HG03469 (cell line): ENCODE measurements at regions not wholly inside any gene's neighbourhood (a gene's known extent, or its start where the extent isn't known, plus 50 kb on each side); places are given as distances from the start of the nearest gene placed in this dataset.

Source experiments
- ATAC-seq: cut with Tn5 transposase; IDR thresholded peaks from one replicate; pipeline ENCODE4 v1.9.1; 2021; ENCODE audit warnings: mild to moderate bottlenecking, moderate library complexity, moderate number of reproducible peaks; ENCODE audit not compliant: unreplicated experiment

DNA sequence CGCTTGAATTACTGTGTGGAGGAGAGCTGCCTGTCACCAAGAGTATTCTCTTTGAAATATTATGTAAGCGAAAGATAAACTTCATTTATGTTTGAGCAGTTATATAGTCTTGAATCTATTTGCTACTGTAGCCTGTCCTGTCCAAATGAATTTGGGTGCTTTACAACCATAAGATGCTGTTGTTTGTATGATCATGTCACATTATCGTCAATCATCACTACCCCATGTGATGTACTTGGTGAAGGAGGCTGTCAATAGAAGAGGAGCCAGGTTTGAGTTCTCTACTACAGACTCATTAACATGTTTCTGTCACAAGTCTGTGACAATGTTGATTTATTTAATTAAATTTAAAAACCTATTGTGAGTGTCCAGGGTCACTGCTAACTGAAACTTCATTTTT, 403.3 kb upstream of the MEF2C start:
- no peak for ATAC-seq

DNA sequence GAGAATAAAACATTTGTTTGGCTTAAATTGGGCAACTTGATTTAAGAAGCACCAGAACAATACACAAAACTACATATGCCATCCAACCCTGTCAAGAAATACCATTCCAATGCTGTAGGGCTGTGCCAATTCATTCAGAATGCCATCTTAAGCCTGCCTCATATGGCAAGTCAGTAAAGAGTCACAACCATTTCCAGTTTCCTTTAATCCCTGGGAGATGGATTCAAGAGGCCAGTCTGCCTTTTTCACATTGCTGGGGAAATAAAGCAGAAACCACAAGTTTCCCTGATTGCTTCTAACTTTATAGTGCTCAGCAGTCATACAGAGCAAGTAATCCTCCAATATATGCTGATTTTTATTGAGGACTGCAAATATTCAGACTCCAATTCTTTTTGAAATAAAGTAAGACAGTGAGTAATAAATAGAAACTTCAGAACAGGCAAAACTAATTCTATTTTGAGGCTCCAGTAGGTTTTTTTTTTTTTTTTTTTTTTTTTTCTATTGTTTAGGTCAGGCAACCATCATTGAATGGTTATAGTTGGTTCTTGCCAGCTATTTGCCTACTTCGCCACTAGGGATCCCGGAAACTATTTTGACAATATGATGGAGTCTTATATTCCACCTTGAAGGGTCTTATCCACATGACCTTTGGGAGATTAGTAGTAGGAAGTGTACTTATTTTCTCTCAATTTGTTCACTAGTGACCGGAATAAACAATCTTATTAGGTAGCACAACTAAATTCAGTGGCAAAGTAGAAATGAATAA, 400.9 kb upstream of the MEF2C start:
- no peak for ATAC-seq

DNA sequence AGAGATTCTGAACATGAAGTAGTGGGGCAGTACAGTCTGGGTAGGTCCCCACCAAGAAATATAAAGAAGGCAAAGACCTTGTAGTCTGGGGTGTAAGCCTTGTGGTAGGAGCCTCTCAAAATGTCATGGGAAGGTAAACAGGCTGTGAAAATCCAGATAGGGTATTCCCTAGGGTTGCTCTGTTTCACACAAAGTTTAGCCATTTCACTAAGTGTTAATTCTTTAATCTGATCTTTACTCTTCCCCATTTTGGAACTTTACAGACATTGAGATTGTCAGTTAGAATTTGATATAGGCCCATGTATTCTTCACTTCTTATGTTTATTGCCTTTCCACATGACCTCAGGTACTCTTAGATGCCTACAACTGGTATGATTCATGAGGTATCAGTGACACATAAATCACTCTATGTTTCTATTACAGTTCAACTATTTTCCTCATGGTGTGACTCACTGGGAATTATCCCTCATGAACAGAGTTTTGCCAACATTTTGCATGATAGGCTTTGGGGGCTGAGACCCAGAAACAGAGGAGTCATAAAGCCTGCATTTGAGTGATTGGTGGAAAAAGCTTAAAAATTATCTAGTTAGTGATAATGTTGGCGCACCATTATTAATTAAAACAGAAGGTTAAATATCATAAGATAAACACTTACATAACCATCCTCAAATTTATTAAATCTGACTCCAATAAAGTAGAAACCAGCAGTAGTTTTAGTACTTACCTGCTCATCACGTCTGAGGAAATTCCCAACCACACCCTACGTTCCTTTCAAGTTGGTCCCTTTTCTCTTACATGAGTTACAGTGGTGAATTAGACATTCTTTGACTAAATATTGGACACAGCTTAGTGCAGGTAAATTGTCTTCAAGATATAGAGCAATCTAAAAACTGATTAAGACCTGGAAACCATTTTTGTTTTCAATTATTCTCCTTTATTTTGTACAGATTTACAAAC, 399.8 kb upstream of the MEF2C start:
- ATAC-seq = no peak

DNA sequence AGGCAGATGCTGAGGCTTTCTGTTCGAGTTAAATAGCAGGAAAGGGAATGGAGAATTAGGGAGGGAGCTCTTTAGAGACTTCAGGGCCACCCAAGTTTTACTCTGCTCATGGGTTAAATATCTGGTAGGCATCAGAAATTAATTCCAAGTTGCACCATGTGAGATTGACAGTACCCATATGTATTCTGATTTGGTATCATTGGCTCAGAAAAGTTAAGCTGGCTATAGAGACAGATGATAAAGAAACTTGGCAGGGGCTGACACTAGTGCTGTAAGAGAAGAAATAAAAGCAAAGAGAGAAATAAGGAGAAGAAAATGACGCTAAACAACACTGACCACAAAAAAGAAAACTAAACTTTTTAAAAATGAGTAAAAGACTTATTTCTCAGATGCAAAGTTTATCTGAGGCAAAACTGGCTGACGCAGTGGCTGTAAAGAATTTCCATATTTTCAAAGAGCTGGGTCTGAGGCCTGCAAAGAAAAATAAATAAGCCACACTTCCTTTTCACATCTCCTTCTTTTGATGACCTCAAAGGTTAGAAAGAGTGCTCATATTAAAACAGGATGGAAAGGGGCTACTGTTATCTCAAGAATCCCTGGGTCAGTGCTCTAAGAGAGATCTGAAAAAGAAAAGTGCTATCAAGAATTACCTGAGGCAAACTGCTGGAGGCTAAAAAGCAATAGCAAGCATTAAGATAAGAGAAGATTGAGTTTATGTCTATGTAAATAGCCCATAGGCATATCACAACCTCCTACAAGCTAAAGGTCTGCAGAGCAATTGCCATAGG, 399.0 kb upstream of the MEF2C start:
- no peak for ATAC-seq

DNA sequence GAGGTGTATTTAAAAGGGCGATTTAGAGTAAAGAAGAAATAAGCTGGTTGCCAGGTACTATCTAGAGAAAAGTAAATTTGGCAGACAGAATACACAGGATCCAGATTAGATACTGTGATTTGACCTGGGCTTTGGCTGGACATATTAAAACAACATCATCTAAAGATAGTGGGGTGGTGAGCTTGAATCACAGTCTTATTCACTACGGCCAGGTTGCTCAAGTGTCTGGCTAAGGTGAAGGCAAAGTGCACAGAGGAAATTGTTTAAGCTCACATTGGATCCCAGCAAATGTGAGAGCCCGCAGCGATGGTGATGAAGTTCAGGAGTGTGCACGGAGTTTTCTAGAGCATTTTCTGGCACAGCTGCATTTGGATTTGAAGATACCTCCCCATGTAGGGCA, 398.2 kb upstream of the MEF2C start:
- no peak for ATAC-seq

DNA sequence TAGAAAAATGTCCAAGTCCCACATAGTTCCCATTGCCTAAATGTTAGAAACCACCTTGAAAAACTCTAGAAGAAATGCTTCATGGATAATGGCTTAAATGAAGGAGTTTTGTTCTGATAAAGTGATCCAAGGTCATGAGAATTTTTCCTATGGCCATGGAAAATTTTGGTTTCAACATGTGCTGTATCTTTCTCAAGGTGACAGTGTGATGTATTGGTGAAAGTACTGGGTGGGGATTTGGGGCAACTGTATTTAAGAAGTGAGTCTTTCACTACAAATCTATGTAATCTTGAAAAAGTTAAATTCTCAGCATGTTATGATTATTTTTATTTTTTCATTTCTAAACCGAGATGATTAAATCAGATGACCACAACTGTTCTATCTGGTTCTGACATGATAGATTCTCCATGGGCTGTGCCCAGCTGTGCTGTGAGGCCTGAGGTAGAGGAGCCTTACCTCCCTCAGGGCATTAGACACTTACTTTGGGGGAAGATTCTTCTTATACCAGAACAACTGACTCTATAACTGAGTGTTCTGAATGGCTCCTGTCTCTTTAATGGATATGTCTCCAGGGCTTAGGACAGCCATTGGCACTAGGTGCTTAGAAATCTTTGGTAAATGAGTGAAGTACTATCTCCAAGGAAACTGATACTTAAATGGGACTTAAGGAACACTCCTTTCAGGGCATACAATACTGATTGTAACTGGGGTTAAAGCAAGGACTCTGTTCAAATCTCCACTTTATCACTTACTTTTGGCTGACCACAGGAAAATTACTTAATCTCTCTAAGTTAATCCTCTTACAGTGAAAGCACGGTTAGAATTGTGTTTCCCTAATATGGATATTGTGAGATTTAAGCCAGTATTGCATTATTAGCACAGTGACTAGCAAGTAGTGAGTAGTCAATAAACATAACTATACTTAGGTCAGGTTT, 397.4 kb upstream of the MEF2C start:
- ATAC-seq = no peak

DNA sequence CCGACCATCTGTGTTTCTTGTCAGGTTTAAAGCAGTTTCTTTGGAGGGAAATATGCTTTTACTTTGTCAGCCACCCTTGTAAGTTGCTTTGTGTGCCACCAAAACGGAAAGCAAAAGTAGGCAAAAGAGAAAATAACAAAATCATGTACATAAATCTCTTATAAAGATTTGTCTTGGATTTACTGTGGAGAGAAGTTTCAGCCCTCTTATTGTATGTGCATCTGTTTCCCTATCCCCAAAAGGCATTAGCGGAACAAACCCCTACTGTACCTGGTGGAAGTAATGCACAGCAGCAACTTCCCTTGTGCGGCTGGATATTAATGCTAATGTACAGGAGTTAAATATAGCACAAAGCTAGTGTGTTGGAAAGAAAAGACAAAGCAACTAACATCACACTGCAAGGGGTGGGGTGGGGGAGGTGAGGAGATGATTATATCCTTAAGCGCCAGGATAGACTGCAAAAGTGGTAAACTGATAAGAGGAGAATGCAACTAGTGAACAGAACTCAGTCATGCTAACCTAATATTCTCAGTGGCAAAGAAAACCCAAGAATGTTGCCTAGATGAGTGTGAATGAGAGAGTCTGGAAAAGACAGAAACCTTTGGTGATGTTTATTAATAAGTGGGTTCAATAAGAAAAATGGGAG, 396.5 kb upstream of the MEF2C start:
- no peak for ATAC-seq

DNA sequence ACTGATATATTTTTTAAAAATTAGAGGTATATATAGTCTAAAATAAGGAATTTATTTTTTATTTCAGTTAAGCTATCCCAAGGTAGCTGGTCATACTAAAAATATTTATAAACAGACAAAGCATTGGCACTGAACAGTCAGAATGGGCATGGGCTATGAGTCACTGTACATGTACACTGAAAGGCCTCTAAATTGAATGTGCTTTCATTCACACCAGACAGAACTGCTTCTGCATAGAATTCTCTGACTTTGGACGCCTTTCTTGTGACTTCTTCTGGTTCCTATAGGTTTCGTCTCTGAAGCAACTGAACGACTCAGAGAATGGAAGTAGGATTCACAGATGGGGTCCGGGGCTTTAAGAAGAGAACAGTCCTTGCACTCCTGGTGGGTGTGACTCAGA, 394.8 kb upstream of the MEF2C start:
- ATAC-seq = no peak

DNA sequence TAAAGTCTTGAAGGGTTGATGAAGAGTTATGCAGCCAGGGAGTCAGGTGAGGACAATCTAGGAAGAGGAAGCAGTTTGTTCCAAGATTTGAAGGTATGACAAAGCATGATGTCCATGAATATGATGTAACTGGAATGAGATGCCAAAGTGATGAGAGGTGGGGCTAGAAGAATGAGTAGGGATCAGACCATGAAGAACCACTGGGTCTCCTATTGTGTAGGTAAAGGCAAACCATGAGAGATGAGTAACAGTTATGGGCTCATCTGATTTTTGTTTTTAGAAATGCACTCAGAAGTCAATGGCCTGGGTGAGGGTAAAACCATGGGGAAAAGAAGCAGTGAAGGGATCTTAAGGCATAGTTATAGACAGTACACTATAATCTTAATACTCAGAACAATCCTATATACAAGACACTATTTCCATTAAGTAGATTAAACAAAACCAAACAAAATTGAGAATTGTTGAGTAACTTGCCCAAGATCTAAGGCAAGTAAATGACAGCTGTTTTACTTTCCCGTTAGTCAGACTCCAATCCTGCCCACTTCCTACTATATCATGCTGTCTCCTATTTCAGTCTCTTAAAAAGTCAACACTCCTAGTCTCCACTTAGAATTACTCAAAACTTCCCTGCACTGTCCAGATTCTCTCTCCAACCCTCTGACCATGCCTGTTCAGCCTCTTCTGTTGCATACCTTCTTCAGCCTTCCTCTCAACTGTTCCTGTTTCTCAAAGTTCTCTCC, 393.8 kb upstream of the MEF2C start:
- ATAC-seq = no peak

DNA sequence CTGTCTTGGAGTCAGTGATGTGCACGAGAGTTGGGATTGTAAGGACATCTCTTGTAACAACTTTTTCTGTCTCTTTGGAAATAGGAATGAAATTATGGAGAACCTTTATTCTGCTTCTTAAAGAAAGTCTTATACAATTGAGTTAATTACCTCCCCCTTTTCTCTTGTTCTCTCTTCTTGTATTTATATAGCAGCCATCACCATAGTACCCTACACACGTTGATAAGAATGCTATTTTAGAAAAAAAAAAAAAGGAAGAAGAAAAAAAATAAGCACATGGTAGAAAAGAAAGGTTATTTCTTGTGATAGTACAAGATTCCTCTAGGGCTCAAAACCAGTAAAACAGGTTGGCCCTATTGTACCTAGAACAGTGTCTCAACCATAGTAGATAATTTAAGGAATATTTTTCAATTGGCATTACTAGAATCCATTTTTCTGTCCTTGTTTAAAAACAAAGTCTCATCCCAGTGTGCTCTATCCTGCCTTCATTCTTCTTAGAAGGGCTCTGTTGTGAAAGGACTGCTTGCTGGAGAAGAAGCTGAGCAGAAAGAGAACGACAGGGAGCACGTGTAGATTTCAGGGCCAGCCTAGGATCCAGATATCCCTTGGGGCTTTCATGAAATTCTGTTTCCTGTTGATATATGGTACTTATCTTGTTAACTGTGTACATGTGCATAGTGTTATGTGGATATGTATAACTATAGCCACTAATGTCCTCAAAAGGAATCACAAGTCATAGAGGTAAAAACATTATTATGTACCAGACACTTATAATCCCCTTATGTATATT, 392.3 kb upstream of the MEF2C start:
- ATAC-seq = no peak

DNA sequence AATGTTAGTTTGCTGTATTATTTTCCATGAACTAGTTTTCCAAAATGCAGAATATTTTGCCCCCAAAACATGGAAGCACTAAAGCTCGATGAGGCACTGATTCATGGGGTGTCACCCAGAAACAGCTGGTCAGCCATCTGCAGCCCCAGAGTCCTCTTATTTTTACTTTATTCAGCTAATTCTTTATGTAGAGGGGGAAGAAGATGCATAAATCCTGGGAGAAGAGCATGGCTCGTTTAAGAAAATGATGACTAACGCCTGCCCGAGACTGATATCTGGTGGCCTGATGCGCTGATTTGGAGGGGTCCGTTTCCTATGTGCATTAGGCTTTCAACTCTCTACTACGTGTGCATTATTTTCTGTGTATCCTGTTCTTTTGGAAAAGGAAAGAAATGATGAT, 390.3 kb upstream of the MEF2C start:
- no peak for ATAC-seq

DNA sequence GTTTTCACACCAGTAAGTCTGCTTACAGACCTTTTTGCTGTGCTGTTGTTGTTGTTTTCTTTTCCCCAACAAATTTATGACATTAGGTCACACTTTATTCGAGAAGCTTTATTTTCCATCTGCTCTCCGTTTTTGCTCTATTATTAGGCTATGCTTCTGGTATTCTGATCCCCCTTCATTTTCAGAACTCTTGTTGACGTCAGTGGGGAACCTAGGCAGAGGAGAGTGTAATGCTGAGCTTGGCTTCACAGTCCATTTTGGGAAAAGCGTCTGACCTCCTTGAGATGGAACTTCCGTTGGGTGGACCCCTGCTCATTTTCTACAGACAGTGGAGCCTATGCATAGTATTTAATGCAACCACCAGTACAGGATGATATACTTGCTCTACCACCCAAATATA, 387.9 kb upstream of the MEF2C start:
- ATAC-seq = no peak

DNA sequence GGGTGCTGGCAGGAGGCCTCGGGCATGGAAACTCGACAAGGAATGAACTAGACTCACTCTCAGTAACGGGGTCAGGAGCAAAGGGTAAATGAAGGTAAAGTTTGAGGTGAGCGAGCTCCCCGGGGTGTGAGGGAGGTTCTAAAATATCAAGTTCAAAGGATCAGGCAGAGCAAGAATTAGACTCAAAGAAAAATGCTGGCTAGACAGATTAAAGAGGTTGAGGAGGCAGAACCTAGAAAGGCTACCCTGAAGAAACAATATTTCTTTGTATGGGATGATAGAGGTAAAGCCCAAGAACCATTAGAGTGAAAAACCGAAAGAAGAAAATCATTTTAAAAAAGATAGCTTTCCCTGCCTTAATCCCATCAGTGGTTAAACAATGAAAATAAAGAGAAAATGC, 386.7 kb upstream of the MEF2C start:
- ATAC-seq = no peak

DNA sequence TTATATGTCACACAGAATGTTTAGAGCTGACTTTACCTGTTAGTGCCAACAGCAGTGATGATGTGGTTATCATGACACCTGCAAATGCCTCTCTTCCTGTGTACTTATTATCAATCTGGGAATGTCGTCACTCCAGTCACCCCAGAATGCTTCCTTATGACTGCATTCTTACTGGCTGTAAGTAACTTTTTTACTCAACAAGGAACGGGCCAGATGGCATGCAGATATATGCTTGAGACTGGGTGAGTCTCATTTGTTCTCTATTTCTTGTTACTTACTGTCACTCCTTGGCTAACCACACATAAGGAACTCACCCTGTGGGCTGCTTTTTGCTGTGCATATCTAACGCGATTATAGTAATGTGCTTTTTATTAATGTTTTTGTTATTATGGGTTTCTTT, 385.5 kb upstream of the MEF2C start:
- ATAC-seq = no peak

DNA sequence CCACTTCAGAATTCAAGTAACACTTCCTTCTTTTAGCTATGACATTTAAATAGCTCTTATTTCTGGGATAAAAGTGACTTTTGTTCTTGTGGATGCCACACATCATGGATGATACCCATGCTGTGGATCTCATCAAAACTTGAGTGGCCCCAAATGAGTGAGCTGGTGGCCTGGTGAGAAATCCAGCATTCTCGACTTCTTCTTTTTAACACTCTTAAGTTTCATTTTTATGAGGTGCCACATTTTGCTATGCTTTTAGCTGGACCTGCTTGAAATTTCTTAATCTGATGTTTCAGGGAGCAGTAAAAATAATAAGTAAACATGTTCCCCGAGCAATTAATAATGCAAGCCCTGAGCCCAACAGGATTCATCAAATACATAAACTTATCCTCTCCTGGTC, 384.8 kb upstream of the MEF2C start:
- no peak for ATAC-seq

DNA sequence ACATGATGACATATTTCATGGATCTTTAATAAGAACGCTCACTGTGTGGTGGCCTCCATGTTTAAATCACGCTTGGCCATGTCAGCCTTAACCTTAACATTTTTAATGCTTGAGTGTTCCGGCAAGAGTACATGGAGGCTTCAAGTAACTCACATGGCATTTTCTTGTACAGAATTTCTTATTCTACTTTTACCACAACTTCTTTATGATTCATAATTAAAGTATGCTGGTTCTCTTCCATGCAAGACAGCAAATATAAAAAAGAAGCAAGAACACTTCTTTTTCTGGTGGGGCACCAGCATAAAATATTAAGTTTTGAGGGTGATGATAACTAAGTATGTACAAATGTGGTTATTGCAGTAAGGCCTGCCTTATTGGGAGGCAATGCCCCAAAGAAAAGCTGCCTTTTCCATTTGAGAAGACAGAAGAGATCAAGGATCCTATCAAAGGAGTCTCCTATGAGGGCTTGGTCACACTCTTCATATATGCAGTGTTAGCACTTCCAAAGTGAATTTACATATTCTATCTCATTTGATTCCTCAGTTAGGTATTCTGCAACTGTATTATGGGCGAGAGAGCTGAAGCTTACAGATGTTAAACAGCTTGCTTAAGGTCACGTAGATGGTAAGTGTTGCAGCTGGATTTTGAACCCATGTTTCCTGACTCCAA, 382.7 kb upstream of the MEF2C start:
- no peak for ATAC-seq

DNA sequence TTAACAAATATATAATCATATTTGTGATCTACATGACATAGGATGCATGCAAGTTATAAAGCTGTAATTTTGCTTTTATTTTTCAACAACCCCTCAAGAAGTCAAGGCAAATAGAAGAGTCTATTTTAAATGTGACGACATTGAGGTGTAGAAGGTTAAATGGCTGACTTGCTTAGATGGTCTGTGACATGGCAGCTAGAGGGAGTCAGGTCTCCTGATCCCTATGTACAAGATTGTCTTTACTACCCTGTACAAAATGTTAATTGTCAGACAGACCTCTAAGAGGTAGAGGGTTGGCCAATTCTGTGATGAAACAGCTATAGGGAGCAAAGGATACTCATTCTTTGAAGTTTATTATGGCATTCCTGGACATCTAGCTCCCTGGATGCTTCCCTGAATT, 380.9 kb upstream of the MEF2C start:
- ATAC-seq = no peak

DNA sequence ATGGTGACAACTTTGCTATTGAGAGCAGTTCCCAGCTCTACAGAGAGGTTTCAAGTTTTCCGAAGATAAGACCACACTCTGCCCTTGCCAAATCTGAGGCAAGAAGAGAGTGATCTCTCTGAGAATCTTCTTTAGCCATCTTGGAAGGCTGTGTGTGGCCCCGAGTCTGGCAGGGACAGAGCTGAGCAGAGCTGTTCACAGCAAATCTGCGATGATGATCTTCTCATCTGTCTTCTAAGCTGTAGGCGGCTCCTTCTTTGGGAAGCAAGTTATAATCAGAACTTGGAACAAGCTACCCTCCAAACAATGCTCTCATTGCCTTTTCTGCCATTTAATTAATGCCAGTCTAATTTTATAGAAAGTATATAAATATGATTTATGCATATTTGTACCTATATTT, 379.0 kb upstream of the MEF2C start:
- no peak for ATAC-seq
